ENCODE measurements at regions not wholly inside any gene's neighbourhood (a gene's known extent, or its start where the extent isn't known, plus 50 kb on each side); places are given as distances from the start of the nearest gene placed in this dataset.

- TF ChIP-seq CTCF (IDR thresholded peaks at IDR 0.05): no peak
- no peak for TF ChIP-seq EP300 (IDR thresholded peaks at IDR 0.05)
- TF ChIP-seq POLR2A (IDR thresholded peaks at IDR 0.05): no peak
These were observed 114.6 kb upstream of the ATP1B1 start for GRCh38 chr1:168991667-168992475.

Measured in ovary (tissue), 3 donors.